Renal cortex interstitium (tissue), 11 donors: ENCODE measurements at regions not wholly inside any gene's neighbourhood (a gene's known extent, or its start where the extent isn't known, plus 50 kb on each side); places are given as distances from the start of the nearest gene placed in this dataset.

Experiments used
- DNase-seq, 11 donors: peaks; one replicate each; pipeline ENCODE4 v3.0.0-alpha.2; 2013; ENCODE audit warnings: low read depth in 9 of 11, low spot score in 4 of 11; ENCODE audit errors: extremely low read depth in 1 of 11

GRCh38 chr6:53419026-53419425, 70.3 kb upstream of the ELOVL5 start:
- no peak for DNase-seq

GRCh38 chr6:53418288-53418687, 69.5 kb upstream of the ELOVL5 start:
- no peak for DNase-seq

GRCh38 chr6:53417141-53417540, 68.4 kb upstream of the ELOVL5 start:
- DNase-seq, result no peak

DNA sequence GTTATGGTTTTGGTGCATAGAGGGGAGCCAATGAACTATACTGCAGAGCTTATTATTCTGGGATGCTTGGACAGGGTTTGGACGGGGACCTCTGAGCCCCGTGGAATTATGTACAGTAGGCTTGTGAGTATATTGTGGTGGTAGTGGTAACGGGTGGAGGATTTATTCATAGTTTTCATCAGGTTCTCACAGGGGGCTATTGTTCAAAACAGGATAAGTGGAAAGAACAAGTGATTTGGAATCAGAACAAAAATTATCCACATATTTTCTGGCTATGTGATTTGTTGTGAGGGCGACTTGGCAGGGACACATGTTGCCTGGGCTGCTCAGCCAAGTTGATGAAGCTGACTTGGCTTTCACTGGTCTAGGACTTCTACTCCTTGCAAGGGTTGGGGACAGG, 64.6 kb upstream of the ELOVL5 start:
- no peak for DNase-seq

GRCh38 chr6:53412751-53413150, 64.0 kb upstream of the ELOVL5 start:
- no peak for DNase-seq

DNA sequence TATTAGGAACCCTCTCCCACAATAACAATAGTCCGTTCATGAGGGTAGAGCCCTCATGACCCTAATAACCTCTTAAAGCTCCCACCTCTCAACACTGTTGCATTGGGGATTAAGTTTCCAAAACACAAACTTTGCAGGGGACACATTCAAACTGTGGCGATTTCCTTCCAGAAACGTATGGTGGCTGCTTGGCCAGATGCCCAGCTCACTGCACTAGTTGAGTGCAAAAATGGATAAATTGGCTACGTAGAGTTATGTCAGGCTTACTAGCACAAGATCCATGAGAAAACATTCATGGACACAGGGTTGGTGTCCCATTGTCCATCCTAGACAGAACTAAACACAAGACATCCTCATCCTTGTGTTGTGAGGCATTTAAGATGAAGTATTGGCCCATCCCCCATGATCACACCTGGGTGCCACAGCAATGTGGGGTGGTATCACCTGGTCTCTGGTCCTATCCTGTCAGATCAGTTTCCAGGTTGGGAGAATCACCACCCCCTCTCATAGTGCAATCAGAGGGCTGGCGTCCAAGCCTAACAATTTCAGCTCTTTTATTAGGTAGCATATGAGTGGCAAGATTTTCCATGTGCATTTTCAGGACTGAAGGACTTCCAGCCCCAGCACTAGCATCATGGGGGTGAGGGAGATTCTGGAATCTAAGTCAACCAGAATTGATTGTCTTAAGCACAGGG, 63.4 kb upstream of the ELOVL5 start:
- DNase-seq, result no peak

- no peak for DNase-seq
Observed at GRCh38 chr6:53411451-53411850, 62.7 kb upstream of the ELOVL5 start.

DNA sequence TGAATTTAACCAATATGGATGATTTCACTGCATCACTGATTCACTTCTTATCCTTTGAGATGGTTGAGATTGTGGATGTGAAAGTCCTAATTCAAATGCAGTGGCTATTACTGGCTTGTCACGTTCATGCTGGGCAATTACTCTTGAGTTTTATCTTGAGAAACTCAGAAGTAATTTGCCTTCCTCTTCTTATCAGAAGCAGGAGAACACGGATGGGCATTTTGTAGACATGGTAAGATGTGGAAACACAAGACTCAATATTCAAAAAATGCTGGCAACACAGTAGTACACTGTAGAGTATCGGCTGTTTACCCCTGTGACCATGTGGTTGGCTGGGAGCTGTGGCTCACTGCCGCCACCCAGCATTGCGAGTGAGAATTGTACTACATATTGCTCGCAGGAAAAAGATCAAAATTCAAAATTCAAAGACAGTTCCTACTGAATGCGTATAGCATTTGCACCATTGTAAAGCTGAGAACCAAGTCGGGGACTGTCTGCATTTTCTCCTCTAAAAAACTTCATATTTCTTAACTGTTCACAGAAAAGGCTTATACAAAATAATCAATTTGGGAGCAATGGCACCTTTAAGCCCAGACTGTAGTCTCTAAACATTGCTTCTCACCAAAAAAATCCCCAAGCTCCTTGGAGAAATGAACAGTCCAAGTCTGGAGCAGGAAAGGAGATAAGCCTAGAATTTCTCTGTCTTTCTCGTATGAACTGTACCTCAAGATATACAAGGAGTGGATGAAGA, 61.9 kb upstream of the ELOVL5 start:
- no peak for DNase-seq

DNA sequence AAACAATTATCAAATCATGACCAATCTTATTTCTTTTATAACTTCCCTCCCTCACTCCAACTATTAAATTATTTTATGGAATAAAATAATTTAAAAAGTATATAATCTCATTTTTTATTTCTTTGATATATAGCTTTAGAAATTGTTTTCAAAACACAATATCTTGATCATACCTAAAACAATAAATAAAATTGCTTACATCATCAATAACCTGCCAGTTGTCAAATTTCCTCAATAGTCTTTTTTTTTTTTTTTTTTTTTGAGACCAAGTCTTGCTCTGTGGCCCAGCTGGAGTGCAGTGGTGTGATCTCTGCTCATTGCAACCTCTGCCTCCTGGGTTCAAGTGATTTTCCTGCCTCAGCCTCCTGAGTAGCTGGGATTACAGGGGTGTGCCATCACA, 60.1 kb upstream of the ELOVL5 start:
- no peak for DNase-seq

- no peak for DNase-seq
Observed at GRCh38 chr6:53399027-53399344, 50.2 kb upstream of the ELOVL5 start.

DNA sequence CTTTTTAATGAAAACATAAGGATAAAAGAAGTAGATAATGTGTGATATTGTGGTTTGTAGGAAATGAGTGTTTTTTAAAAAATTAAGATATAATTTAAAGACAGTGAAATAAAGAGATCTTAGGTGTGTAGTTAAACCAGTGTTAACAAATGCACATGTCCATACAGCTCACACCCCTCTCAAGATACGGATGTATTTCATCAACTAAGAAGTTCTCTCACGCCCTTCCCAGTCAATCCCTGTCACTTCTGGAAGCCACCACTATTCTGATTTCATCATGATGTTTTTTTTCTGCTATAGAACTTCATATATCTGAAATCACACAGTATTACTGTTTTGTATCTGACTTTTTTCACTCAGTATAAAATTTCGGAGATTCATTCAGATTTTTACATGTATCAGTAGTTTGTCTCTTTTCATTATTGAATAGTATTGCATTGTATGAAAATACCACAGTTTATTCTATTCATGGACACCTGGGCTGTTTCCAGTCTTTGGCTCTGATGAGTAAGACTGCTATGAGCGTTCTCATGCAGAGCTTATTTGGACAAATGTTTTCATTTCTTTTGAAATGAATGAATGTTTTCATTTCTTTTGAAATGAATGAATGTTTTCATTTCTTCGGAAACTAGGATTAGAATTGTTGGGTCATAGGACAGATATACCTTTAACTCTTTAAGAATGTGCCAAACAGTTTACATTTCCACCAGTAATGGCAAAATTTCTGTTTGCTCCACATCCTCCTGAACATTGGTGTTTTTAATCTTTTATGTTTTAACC, 49.7 kb upstream of the ELOVL5 start:
- no peak for DNase-seq
